Type B pancreatic cell (in vitro differentiated cells): ENCODE measurements at regions not wholly inside any gene's neighbourhood (a gene's known extent, or its start where the extent isn't known, plus 50 kb on each side); places are given as distances from the start of the nearest gene placed in this dataset.

Experiments used
- DNase-seq: peaks from one replicate; pipeline ENCODE4 v3.0.0; 2021; ENCODE audit warnings: mixed read lengths; ENCODE audit not compliant: unreplicated experiment; ENCODE audit errors: extremely low spot score
- H3K27ac Mint-ChIP-seq: 2 replicates; pipeline ENCODE4 v1.8.0; 2021; ENCODE audit warnings: mild to moderate bottlenecking, mixed read lengths
- H3K27me3 Mint-ChIP-seq: 2 replicates; pipeline ENCODE4 v1.8.0; 2021; ENCODE audit warnings: mixed read lengths
- H3K36me3 Mint-ChIP-seq: 2 replicates; pipeline ENCODE4 v1.8.0; 2021; ENCODE audit warnings: mixed read lengths
- H3K4me1 Mint-ChIP-seq: one replicate; pipeline ENCODE4 v1.8.0; 2021; ENCODE audit warnings: mixed read lengths; ENCODE audit not compliant: unreplicated experiment
- H3K4me3 Mint-ChIP-seq: 2 replicates; pipeline ENCODE4 v1.8.0; 2021; ENCODE audit warnings: mild to moderate bottlenecking, mixed read lengths
- H3K9me3 Mint-ChIP-seq: 2 replicates; pipeline ENCODE4 v1.8.0; 2021; ENCODE audit warnings: mixed read lengths
- CTCF ChIP-seq: fragments of 200-600 bp; sonication (generic); conservative IDR thresholded peaks from 2 replicates; pipeline ENCODE4 v1.5.0; 2021; ENCODE audit warnings: antibody characterized with exemption, mild to moderate bottlenecking

GRCh38 chr6:141562186-141562811 lies 570.4 kb upstream of the GJE1 start:
- DNase-seq = no peak
- Mint-ChIP-seq H3K27me3 (no peaks in the 10 kb centered on the region), H3K4me3 (peak overlapping the region; percentile 71)

GRCh38 chr6:141561154-141561553 lies 571.6 kb upstream of the GJE1 start:
- Mint-ChIP-seq H3K4me1 (peaks cover 16% of the 10 kb centered on the region), H3K27ac (no peak overlapping the region), H3K27me3 (no peaks in the 10 kb centered on the region), H3K9me3 (no peaks in the 10 kb centered on the region), H3K36me3 (no peaks in the 10 kb centered on the region), H3K4me3 (no peak overlapping the region)
- TF ChIP-seq CTCF = no peak
- DNase-seq = no peak

More at GRCh38 chr6:141562186-141562811, 570.4 kb upstream of the GJE1 start:
- H3K9me3 Mint-ChIP-seq = no peaks in the 10 kb centered on the region
- peaks cover 16% of the 10 kb centered on the region for H3K4me1 Mint-ChIP-seq
- peak overlapping the region; percentile 25 for H3K27ac Mint-ChIP-seq
- no peak for TF ChIP-seq CTCF
- no peaks in the 10 kb centered on the region for H3K36me3 Mint-ChIP-seq

GRCh38 chr6:141552463-141552862 lies 580.3 kb upstream of the GJE1 start:
- TF ChIP-seq CTCF = no peak
- Mint-ChIP-seq H3K9me3 (peaks cover 20% of the 10 kb centered on the region), H3K27ac (peak overlapping the region; percentile 37), H3K4me3 (peak overlapping the region; percentile 9), H3K27me3 (no peaks in the 10 kb centered on the region), H3K4me1 (peaks cover 8% of the 10 kb centered on the region), H3K36me3 (peaks cover 11% of the 10 kb centered on the region)
- DNase-seq = no peak

GRCh38 chr6:141552031-141552430 lies 580.7 kb upstream of the GJE1 start:
- peaks cover 11% of the 10 kb centered on the region for H3K36me3 Mint-ChIP-seq
- no peak for DNase-seq
- H3K4me1 Mint-ChIP-seq = peaks cover 8% of the 10 kb centered on the region
- peaks cover 20% of the 10 kb centered on the region for H3K9me3 Mint-ChIP-seq
- H3K27ac Mint-ChIP-seq = peak overlapping the region; percentile 37
- no peaks in the 10 kb centered on the region for H3K27me3 Mint-ChIP-seq
- TF ChIP-seq CTCF = no peak
- peak overlapping the region; percentile 9 for H3K4me3 Mint-ChIP-seq

GRCh38 chr6:141551318-141551717 lies 581.4 kb upstream of the GJE1 start:
- H3K27ac Mint-ChIP-seq = no peak overlapping the region
- H3K4me1 Mint-ChIP-seq = peaks cover 8% of the 10 kb centered on the region
- TF ChIP-seq CTCF = no peak
- no peaks in the 10 kb centered on the region for H3K27me3 Mint-ChIP-seq
- peaks cover 20% of the 10 kb centered on the region for H3K9me3 Mint-ChIP-seq
- H3K4me3 Mint-ChIP-seq = no peak overlapping the region
- H3K36me3 Mint-ChIP-seq = peaks cover 11% of the 10 kb centered on the region
- DNase-seq = no peak
